Activated CD8-positive, alpha-beta memory T cell treated with anti-CD3 and anti-CD28 coated beads for 4 hours (primary cell): ENCODE measurements at regions not wholly inside any gene's neighbourhood (a gene's known extent, or its start where the extent isn't known, plus 50 kb on each side); places are given as distances from the start of the nearest gene placed in this dataset.

Experiments used
- DNase-seq, 2 donors: peaks; one replicate each; pipeline ENCODE4 v3.0.0-alpha.2; 2020; ENCODE audit warnings: low read depth in 2 of 2

GRCh38 chr3:193754719-193755118, 161.7 kb downstream of the OPA1 start:
- no peak for DNase-seq

GRCh38 chr3:193756536-193756935, 163.5 kb downstream of the OPA1 start:
- no peak for DNase-seq

GRCh38 chr3:193757457-193757856, 164.4 kb downstream of the OPA1 start:
- DNase-seq, result no peak

- DNase-seq, result no peak
These were observed 169.0 kb downstream of the OPA1 start for GRCh38 chr3:193761969-193762368.

GRCh38 chr3:193762657-193763056, 169.6 kb downstream of the OPA1 start:
- no peak for DNase-seq

- no peak for DNase-seq
These were observed 172.0 kb downstream of the OPA1 start for GRCh38 chr3:193764959-193765358.

- no peak for DNase-seq
These were observed 174.5 kb downstream of the OPA1 start for GRCh38 chr3:193767353-193768069.

GRCh38 chr3:193768070-193768394, 175.0 kb downstream of the OPA1 start:
- DNase-seq, result no peak

GRCh38 chr3:193769437-193769836, 176.4 kb downstream of the OPA1 start:
- no peak for DNase-seq

- no peak for DNase-seq
These were observed 178.1 kb downstream of the OPA1 start for GRCh38 chr3:193771011-193771652.

GRCh38 chr3:193771653-193772421, 178.8 kb downstream of the OPA1 start:
- no peak for DNase-seq

GRCh38 chr3:193772422-193772763, 179.4 kb downstream of the OPA1 start:
- no peak for DNase-seq

- DNase-seq, result no peak
These were observed 180.5 kb downstream of the OPA1 start for GRCh38 chr3:193773266-193774220.

- DNase-seq, result no peak
These were observed 181.4 kb downstream of the OPA1 start for GRCh38 chr3:193774272-193774915.

- DNase-seq, result no peak
These were observed 181.9 kb downstream of the OPA1 start for GRCh38 chr3:193774916-193775285.

GRCh38 chr3:193775421-193776077, 182.5 kb downstream of the OPA1 start:
- DNase-seq, result no peak

GRCh38 chr3:193776626-193777358, 183.8 kb downstream of the OPA1 start:
- no peak for DNase-seq

- no peak for DNase-seq
These were observed 184.5 kb downstream of the OPA1 start for GRCh38 chr3:193777524-193777923.

GRCh38 chr3:193778676-193779075, 185.7 kb downstream of the OPA1 start:
- no peak for DNase-seq

- DNase-seq, result no peak
These were observed 186.9 kb downstream of the OPA1 start for GRCh38 chr3:193779933-193780332.
